ENCODE measurements at regions not wholly inside any gene's neighbourhood (a gene's known extent, or its start where the extent isn't known, plus 50 kb on each side); places are given as distances from the start of the nearest gene placed in this dataset.
"Not testable (repeated sequence)": the region's sequence is repeated elsewhere in the genome, so short reads cannot be mapped to it uniquely, and the experiment has no call there.

- no peak for DNase-seq (ENCODE audit: low spot score)
These were observed 115.3 kb downstream of the NPIPB5 start for GRCh38 chr16:22625967-22626366.

GRCh38 chr16:22627043-22627442 is 116.4 kb downstream of the NPIPB5 start:
- no peak for DNase-seq (ENCODE audit: low spot score)

GRCh38 chr16:22628994-22629393 is 118.3 kb downstream of the NPIPB5 start:
- no peak for DNase-seq (ENCODE audit: low spot score)

GRCh38 chr16:22630242-22630641 is 119.6 kb downstream of the NPIPB5 start:
- DNase-seq (ENCODE audit: low spot score) = no peak

GRCh38 chr16:22631264-22631663 is 120.6 kb downstream of the NPIPB5 start:
- DNase-seq (ENCODE audit: low spot score) = no peak

GRCh38 chr16:22632606-22633005 is 121.9 kb downstream of the NPIPB5 start:
- no peak for DNase-seq (ENCODE audit: low spot score)

GRCh38 chr16:22633280-22633679 is 122.6 kb downstream of the NPIPB5 start:
- no peak for DNase-seq (ENCODE audit: low spot score)

- DNase-seq (ENCODE audit: low spot score) = no peak
These were observed 123.1 kb downstream of the NPIPB5 start for GRCh38 chr16:22633799-22634198.

GRCh38 chr16:22634954-22635353 is 124.3 kb downstream of the NPIPB5 start:
- DNase-seq (ENCODE audit: low spot score) = peak; percentile 70

- peak; percentile 58 for DNase-seq (ENCODE audit: low spot score)
These were observed 124.7 kb downstream of the NPIPB5 start for GRCh38 chr16:22635357-22635761.

GRCh38 chr16:22635801-22636200 is 125.1 kb downstream of the NPIPB5 start:
- no peak for DNase-seq (ENCODE audit: low spot score)

- DNase-seq (ENCODE audit: low spot score) = no peak
These were observed 127.9 kb downstream of the NPIPB5 start for GRCh38 chr16:22638393-22639206.

- peak; percentile 71 for DNase-seq (ENCODE audit: low spot score)
These were observed 130.5 kb downstream of the NPIPB5 start for GRCh38 chr16:22641131-22641628.

- no peak for DNase-seq (ENCODE audit: low spot score)
These were observed 131.9 kb downstream of the NPIPB5 start for GRCh38 chr16:22642416-22643088.

GRCh38 chr16:22643203-22643602 is 132.5 kb downstream of the NPIPB5 start:
- DNase-seq (ENCODE audit: low spot score) = not testable (repeated sequence)

- DNase-seq (ENCODE audit: low spot score) = no peak
These were observed 133.2 kb downstream of the NPIPB5 start for GRCh38 chr16:22643886-22644285.

- no peak for DNase-seq (ENCODE audit: low spot score)
These were observed 135.2 kb downstream of the NPIPB5 start for GRCh38 chr16:22645868-22646267.

- no peak for DNase-seq (ENCODE audit: low spot score)
These were observed 136.4 kb downstream of the NPIPB5 start for GRCh38 chr16:22646948-22647556.

GRCh38 chr16:22648141-22648540 is 137.4 kb downstream of the NPIPB5 start:
- DNase-seq (ENCODE audit: low spot score) = no peak

GRCh38 chr16:22648941-22649340 is 138.2 kb downstream of the NPIPB5 start:
- DNase-seq (ENCODE audit: low spot score) = no peak

GRCh38 chr16:22651111-22651817 is 140.6 kb downstream of the NPIPB5 start:
- DNase-seq (ENCODE audit: low spot score) = not testable (repeated sequence)

- DNase-seq (ENCODE audit: low spot score) = no peak
These were observed 141.8 kb downstream of the NPIPB5 start for GRCh38 chr16:22652463-22652845.
